Tibial nerve (tissue), 4 donors: ENCODE measurements at regions not wholly inside any gene's neighbourhood (a gene's known extent, or its start where the extent isn't known, plus 50 kb on each side); places are given as distances from the start of the nearest gene placed in this dataset.
"Not testable (repeated sequence)": the region's sequence is repeated elsewhere in the genome, so short reads cannot be mapped to it uniquely, and the experiment has no call there.

Experiments used
- DNase-seq, 2 donors: peaks; one replicate each; pipeline ENCODE4 v3.0.0-alpha.2; 2019; ENCODE audit warnings: low spot score in 2 of 2
- H3K27ac ChIP-seq, 4 donors: fragments of 200-600 bp; sonication (generic) in 3 of 4; one replicate each; pipeline ENCODE4 v1.5.1; 2017 to 2019; ENCODE audit warnings: mild to moderate bottlenecking in 1 of 4
- H3K27me3 ChIP-seq, 2 donors: fragments of 200-600 bp; sonication (generic) in 1 of 2; one replicate each; pipeline versions ENCODE4 v1.5.1 to v1.6.0; 2017 to 2019
- H3K36me3 ChIP-seq, 3 donors: fragments of 200-600 bp; sonication (generic); one replicate each; pipeline ENCODE4 v1.5.1; 2018 to 2019
- H3K4me1 ChIP-seq, 4 donors: fragments of 200-600 bp; sonication (generic) in 3 of 4; one replicate each; pipeline ENCODE4 v1.5.1; 2017 to 2019
- H3K4me3 ChIP-seq, 4 donors: fragments of 200-600 bp; sonication (generic) in 3 of 4; one replicate each; pipeline ENCODE4 v1.5.1; 2017 to 2019; ENCODE audit warnings: mild to moderate bottlenecking in 1 of 4, moderate library complexity in 1 of 4
- H3K9me3 ChIP-seq, 4 donors: fragments of 200-600 bp; sonication (generic) in 3 of 4; one replicate each; pipeline ENCODE4 v1.5.1; 2017 to 2019
- EP300 ChIP-seq, 2 donors: sonication (generic); formaldehyde crosslinking; IDR thresholded peaks; one replicate each; pipeline ENCODE4 v1.6.1; 2017; ENCODE audit warnings: antibody characterized with exemption in 2 of 2, mild to moderate bottlenecking in 1 of 2
- POLR2A ChIP-seq, 2 donors: fragments of 450-650 bp; IDR thresholded peaks; one replicate each; pipeline ENCODE4 v1.6.1; 2017; ENCODE audit warnings: antibody characterized with exemption in 2 of 2, mild to moderate bottlenecking in 2 of 2, moderate library complexity in 2 of 2
- WGBS, 2 donors: methylation state at CpG; one replicate each; pipeline ENCODE4 v1.1.5; 2018; 5-methylcytosine and 5-hydroxymethylcytosine counted together
- TF ChIP-seq, protein P1 (sequence below), 5 experiments: fragments of 200-600 bp in 3 of 5; fragments of 450-650 bp in 2 of 5; sonication (generic) in 3 of 5; IDR thresholded peaks; one replicate each; pipeline ENCODE4 v1.5.1; 2016 to 2019; ENCODE audit warnings: antibody characterized with exemption in 5 of 5, mild to moderate bottlenecking in 3 of 5, moderate library complexity in 2 of 5

- TF ChIP-seq, protein P1, sequence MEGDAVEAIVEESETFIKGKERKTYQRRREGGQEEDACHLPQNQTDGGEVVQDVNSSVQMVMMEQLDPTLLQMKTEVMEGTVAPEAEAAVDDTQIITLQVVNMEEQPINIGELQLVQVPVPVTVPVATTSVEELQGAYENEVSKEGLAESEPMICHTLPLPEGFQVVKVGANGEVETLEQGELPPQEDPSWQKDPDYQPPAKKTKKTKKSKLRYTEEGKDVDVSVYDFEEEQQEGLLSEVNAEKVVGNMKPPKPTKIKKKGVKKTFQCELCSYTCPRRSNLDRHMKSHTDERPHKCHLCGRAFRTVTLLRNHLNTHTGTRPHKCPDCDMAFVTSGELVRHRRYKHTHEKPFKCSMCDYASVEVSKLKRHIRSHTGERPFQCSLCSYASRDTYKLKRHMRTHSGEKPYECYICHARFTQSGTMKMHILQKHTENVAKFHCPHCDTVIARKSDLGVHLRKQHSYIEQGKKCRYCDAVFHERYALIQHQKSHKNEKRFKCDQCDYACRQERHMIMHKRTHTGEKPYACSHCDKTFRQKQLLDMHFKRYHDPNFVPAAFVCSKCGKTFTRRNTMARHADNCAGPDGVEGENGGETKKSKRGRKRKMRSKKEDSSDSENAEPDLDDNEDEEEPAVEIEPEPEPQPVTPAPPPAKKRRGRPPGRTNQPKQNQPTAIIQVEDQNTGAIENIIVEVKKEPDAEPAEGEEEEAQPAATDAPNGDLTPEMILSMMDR (IDR thresholded peaks at IDR 0.05), result no peak
- TF ChIP-seq POLR2A (IDR thresholded peaks at IDR 0.05) (no peak), EP300 (IDR thresholded peaks at IDR 0.05) (no peak)
- DNase-seq, result no peak
- no peak overlapping the region for H3K27ac ChIP-seq
- H3K36me3 ChIP-seq, result no peaks in the 10 kb centered on the region
- WGBS, 2 donors, result 56 to 60% methylated on average over 2 of the region's 2 CpGs
- H3K4me1 ChIP-seq, result no peaks in the 10 kb centered on the region
- H3K4me3 ChIP-seq, result no peak overlapping the region
- H3K27me3 ChIP-seq, result no peaks in the 10 kb centered on the region
- peaks cover 0 to 9% (median 3%) of the 10 kb centered on the region in 4 donors for H3K9me3 ChIP-seq
These were observed 761.2 kb downstream of the TENT5A start for GRCh38 chr6:80991316-80991715.

GRCh38 chr6:80988892-80989291 lies 763.6 kb downstream of the TENT5A start:
- no peak overlapping the region for H3K4me3 ChIP-seq
- WGBS, 2 donors, result 54 to 67% methylated on average over 3 of the region's 3 CpGs
- peaks cover 0 to 9% (median 3%) of the 10 kb centered on the region in 4 donors for H3K9me3 ChIP-seq
- no peaks in the 10 kb centered on the region for H3K4me1 ChIP-seq
- TF ChIP-seq, protein P1 (IDR thresholded peaks at IDR 0.05), result no peak
- no peak for TF ChIP-seq EP300 (IDR thresholded peaks at IDR 0.05)
- DNase-seq, result no peak
- H3K36me3 ChIP-seq, result no peaks in the 10 kb centered on the region
- no peak overlapping the region for H3K27ac ChIP-seq
- H3K27me3 ChIP-seq, result no peaks in the 10 kb centered on the region

DNA sequence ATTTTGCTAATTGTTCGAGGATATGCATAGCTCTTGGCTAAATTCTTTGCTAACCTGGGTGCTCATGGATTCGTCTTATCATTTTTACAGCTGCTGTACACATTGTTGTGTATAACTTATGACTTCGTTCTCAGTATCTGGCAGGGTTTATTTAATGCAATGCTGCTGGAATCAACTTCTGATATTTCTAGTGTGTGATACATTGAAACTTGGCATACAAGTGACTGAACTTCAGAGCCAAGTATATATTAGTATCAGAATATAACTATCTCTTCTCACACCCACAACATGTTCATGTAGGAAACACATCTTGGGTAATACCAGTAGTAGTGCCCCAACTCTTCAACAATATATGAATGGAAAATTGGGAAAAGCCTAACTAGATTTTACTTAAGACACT lies 764.2 kb downstream of the TENT5A start:
- Histone ChIP-seq H3K4me3 (no peak overlapping the region), H3K27ac (no peak overlapping the region), H3K27me3 (no peaks in the 10 kb centered on the region), H3K9me3 (peaks cover 0 to 7% (median 1%) of the 10 kb centered on the region in 4 donors), H3K36me3 (no peaks in the 10 kb centered on the region), H3K4me1 (no peaks in the 10 kb centered on the region)
- no peak for DNase-seq
- no peak for TF ChIP-seq POLR2A (IDR thresholded peaks at IDR 0.05)
- TF ChIP-seq, protein P1 (IDR thresholded peaks at IDR 0.05), result no peak
- no peak for TF ChIP-seq EP300 (IDR thresholded peaks at IDR 0.05)
- 84 to 91% methylated on average over 3 of the region's 3 CpGs for WGBS, 2 donors

DNA sequence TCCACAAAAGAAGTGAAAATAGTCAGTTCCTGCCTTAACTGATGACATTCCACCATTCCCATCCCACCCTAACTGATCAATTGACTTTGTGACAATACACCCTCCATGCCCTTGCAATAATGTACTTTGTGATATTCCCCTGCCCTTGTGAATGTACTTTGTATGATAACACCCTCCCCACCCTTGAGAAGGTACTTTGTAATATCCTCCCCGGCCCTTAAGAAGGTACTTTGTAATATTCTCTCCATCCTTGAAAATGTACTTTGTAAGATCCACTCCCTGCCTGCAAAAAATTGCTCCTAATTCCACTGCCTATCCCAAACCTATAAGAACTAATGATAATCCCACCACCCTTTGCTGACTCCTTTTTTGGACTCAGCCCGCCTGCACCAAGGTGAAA lies 771.3 kb downstream of the TENT5A start:
- not testable (repeated sequence) for H3K4me1 ChIP-seq, H3K4me3 ChIP-seq, H3K27me3 ChIP-seq, DNase-seq, H3K36me3 ChIP-seq, H3K27ac ChIP-seq, H3K9me3 ChIP-seq
- 96% methylated on average over 2 of the region's 2 CpGs for WGBS, 2 donors

DNA sequence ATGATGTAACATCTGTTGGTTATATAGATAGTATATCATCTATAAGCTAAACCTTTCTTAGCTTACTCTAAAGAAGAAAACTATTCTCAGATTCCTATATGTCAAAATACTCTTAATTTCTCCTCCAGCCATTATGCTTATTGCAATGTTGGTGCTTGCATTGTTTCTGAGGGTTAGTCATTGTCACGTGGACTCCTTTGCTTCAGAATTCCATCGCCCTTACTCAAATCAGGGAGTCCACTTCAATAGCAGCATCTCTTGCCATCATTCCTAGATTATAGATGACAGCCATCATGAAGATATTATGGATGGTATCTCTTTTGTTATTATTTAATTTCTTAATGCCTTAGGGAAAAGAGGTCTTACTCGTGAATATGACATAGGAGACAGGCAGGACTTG lies 776.1 kb downstream of the TENT5A start:
- no peak overlapping the region for H3K27ac ChIP-seq
- DNase-seq, result no peak
- no peak for TF ChIP-seq EP300 (IDR thresholded peaks at IDR 0.05)
- TF ChIP-seq, protein P1 (IDR thresholded peaks at IDR 0.05), result no peak
- TF ChIP-seq POLR2A (IDR thresholded peaks at IDR 0.05), result no peak
- no peaks in the 10 kb centered on the region for H3K4me1 ChIP-seq
- H3K4me3 ChIP-seq, result no peak overlapping the region
- 80 to 85% methylated on average over 3 of the region's 3 CpGs for WGBS, 2 donors
- H3K36me3 ChIP-seq, result no peaks in the 10 kb centered on the region
- H3K9me3 ChIP-seq, result no peaks in the 10 kb centered on the region
- H3K27me3 ChIP-seq, result no peaks in the 10 kb centered on the region

GRCh38 chr6:80974579-80974978 lies 777.9 kb downstream of the TENT5A start:
- 89 to 94% methylated on average over 2 of the region's 2 CpGs for WGBS, 2 donors
- H3K27me3 ChIP-seq, result no peaks in the 10 kb centered on the region

More at GRCh38 chr6:80974579-80974978, 777.9 kb downstream of the TENT5A start:
- Histone ChIP-seq H3K36me3 (no peaks in the 10 kb centered on the region), H3K27ac (no peak overlapping the region), H3K4me3 (no peak overlapping the region), H3K9me3 (no peaks in the 10 kb centered on the region), H3K4me1 (no peaks in the 10 kb centered on the region)
- DNase-seq, result no peak
- TF ChIP-seq EP300 (IDR thresholded peaks at IDR 0.05), result no peak
- no peak for TF ChIP-seq POLR2A (IDR thresholded peaks at IDR 0.05)
- TF ChIP-seq, protein P1 (IDR thresholded peaks at IDR 0.05), result no peak
